ENCODE measurements at regions not wholly inside any gene's neighbourhood (a gene's known extent, or its start where the extent isn't known, plus 50 kb on each side); places are given as distances from the start of the nearest gene placed in this dataset.

DNA sequence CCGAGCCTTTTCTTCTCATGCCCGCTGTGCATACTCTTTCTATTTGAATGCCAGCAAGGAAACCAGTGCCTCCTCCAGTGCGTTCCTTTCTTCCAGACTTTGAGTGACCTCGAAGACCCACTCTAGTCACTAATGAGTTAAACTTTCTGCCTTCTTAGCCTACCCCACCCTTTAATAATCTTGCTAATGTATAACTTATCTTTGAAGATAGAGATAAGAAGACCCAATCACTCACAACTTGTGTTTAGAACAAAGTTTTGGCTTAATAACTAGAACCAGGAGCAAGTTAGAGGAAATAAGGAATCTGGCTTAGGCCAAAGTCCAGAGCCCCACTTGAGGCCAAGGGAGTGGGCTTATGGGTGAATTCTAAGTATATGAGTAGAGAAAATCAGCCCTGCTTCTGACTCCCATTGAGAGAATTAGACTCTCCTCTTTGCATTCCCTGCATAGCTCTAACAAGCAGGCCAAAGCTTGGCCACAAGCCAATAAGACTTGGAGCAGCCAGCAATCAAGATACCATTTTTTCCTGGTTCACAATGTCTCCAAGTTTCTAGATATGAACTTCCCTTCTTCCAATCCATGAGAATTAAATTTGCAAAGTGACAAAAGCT, 181.5 kb upstream of the PIK3R1 start:
- CTCF ChIA-PET, result interaction anchor here (0.5 to 0.6 kb wide), 2 partner anchors 109 to 1499 kb away, joined by 3 to 4 read pairs; no protein-coding TSS in a partner anchor
- WGBS (ENCODE audit: missing lambda C conversion rate), result 64% methylated on average over 4 of the region's 4 CpGs
- FAIRE-seq (peak; percentile 51), DNase-seq (ENCODE audit: low read depth in 1 of 2, low spot score in 1 of 2) (no peak), ATAC-seq (no peak)
- H3K4me1 ChIP-seq, result no peaks in the 10 kb centered on the region
- H3K27ac ChIP-seq, result no peak overlapping the region
- H3K4me2 ChIP-seq, result no peak overlapping the region
- H3K4me3 ChIP-seq, result no peak overlapping the region
- TF ChIP-seq EHF (CRISPR knock-in tag; IDR thresholded peaks at IDR 0.05), result no peak
- TF ChIP-seq POLR2AphosphoS2 (conservative IDR thresholded peaks at IDR 0.05; ENCODE audit: low read length), result no peak
- TF ChIP-seq HOXB13 (CRISPR knock-in tag; IDR thresholded peaks at IDR 0.05; ENCODE audit: low read depth), result no peak
- TF ChIP-seq, protein P1, sequence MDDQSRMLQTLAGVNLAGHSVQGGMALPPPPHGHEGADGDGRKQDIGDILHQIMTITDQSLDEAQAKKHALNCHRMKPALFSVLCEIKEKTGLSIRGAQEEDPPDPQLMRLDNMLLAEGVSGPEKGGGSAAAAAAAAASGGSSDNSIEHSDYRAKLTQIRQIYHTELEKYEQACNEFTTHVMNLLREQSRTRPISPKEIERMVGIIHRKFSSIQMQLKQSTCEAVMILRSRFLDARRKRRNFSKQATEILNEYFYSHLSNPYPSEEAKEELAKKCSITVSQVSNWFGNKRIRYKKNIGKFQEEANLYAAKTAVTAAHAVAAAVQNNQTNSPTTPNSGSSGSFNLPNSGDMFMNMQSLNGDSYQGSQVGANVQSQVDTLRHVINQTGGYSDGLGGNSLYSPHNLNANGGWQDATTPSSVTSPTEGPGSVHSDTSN (IDR thresholded peaks at IDR 0.05), result no peak
- TF ChIP-seq FOSB (CRISPR knock-in tag; IDR thresholded peaks at IDR 0.05), result no peak
- TF ChIP-seq TFCP2L1 (CRISPR knock-in tag; IDR thresholded peaks at IDR 0.05), result no peak
- TF ChIP-seq ESRRA (IDR thresholded peaks at IDR 0.05; ENCODE audit: borderline replicate concordance, low read length), result no peak
- TF ChIP-seq FOSL2 (IDR thresholded peaks at IDR 0.05), result no peak
- TF ChIP-seq FOSL2 (CRISPR knock-in tag; IDR thresholded peaks at IDR 0.05), result no peak
- no peak for TF ChIP-seq MYC (IDR thresholded peaks at IDR 0.05; ENCODE audit: borderline replicate concordance, low read length)
- no peak for TF ChIP-seq CBX2 (IDR thresholded peaks at IDR 0.05; ENCODE audit: borderline replicate concordance, low read depth)
- no peak for TF ChIP-seq EP300 (IDR thresholded peaks at IDR 0.05)
- TF ChIP-seq HOXB5 (CRISPR knock-in tag; IDR thresholded peaks at IDR 0.05), result no peak
- no peak for TF ChIP-seq REST (IDR thresholded peaks at IDR 0.05)
- no peak for TF ChIP-seq RARB (CRISPR knock-in tag; IDR thresholded peaks at IDR 0.05)
- TF ChIP-seq RFX5 (IDR thresholded peaks at IDR 0.05), result no peak
- H3K9me3 ChIP-seq, result no peaks in the 10 kb centered on the region
- POLR2A ChIA-PET, result no interaction called here

DNA sequence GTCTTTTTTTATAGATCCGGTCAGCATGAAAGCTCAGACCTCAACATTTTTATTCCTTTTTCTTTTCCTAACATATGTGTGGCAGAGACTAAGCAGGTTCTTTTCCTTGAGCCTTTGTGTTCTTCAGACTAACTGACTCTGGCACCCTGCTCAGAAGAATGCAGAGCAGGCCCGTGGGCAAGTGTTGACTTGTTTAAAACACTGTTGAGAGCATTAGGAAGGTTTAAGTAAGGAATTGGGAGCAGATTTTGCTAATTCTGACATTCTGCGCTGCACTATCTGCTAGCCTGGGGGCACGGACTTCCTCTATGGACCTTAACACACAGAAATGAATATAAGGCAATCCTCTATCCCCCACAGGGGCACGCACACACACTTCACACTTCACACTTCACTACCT, 182.5 kb upstream of the PIK3R1 start:
- no peaks in the 10 kb centered on the region for H3K4me1 ChIP-seq
- DNase-seq (ENCODE audit: low read depth in 1 of 2, low spot score in 1 of 2) (no peak), FAIRE-seq (no peak), ATAC-seq (no peak)
- WGBS (ENCODE audit: missing lambda C conversion rate), result 63% methylated on average over 5 of the region's 5 CpGs
- H3K9me3 ChIP-seq, result no peaks in the 10 kb centered on the region
- CTCF ChIA-PET, result interaction anchor here (1.0 kb wide), 1 partner anchor 254 kb away, joined by 3 read pairs; no protein-coding TSS in a partner anchor
- H3K27ac ChIP-seq, result no peak overlapping the region
- POLR2A ChIA-PET, result no interaction called here
- TF ChIP-seq E2F6 (IDR thresholded peaks at IDR 0.05; ENCODE audit: borderline replicate concordance, low read depth), result no peak
- TF ChIP-seq CBX2 (IDR thresholded peaks at IDR 0.05; ENCODE audit: borderline replicate concordance, low read depth), result no peak
- no peak for TF ChIP-seq PHF8 (IDR thresholded peaks at IDR 0.05; ENCODE audit: borderline replicate concordance, low read depth)
- no peak for TF ChIP-seq CHD4 (IDR thresholded peaks at IDR 0.05; ENCODE audit: borderline replicate concordance)
- TF ChIP-seq GATA3 (IDR thresholded peaks at IDR 0.05; ENCODE audit: borderline replicate concordance), result no peak
- no peak for TF ChIP-seq NPAS2 (CRISPR knock-in tag; IDR thresholded peaks at IDR 0.05; ENCODE audit: borderline replicate concordance)
- TF ChIP-seq JUN (IDR thresholded peaks at IDR 0.05), result no peak
- no peak for TF ChIP-seq SREBF2 (IDR thresholded peaks at IDR 0.05)
- H3K4me2 ChIP-seq, result no peak overlapping the region
- no peak overlapping the region for H3K4me3 ChIP-seq
